ENCODE measurements at regions not wholly inside any gene's neighbourhood (a gene's known extent, or its start where the extent isn't known, plus 50 kb on each side); places are given as distances from the start of the nearest gene placed in this dataset.

GRCh38 chr13:110802260-110802659 is 88.8 kb downstream of the ING1 start:
- no peak for TF ChIP-seq CTCF (conservative IDR thresholded peaks at IDR 0.05)
- H3K27ac Mint-ChIP-seq, result no peak overlapping the region

GRCh38 chr13:110806636-110807035 is 93.1 kb downstream of the ING1 start:
- no peaks in the 10 kb centered on the region for H3K9me3 Mint-ChIP-seq
- H3K27me3 Mint-ChIP-seq, result peaks cover 8% of the 10 kb centered on the region

More at GRCh38 chr13:110802260-110802659, 88.8 kb downstream of the ING1 start:
- Mint-ChIP-seq H3K9me3 (no peaks in the 10 kb centered on the region), H3K4me3 (no peak overlapping the region), H3K36me3 (no peaks in the 10 kb centered on the region), H3K27me3 (peaks cover 17% of the 10 kb centered on the region), H3K4me1 (ENCODE audit: unreplicated experiment) (peaks cover 23% of the 10 kb centered on the region)
- DNase-seq (ENCODE audit: extremely low spot score, unreplicated experiment), result no peak

GRCh38 chr13:110807546-110807945 is 94.0 kb downstream of the ING1 start:
- Mint-ChIP-seq H3K27me3 (peaks cover 8% of the 10 kb centered on the region), H3K4me3 (no peak overlapping the region), H3K9me3 (no peaks in the 10 kb centered on the region), H3K27ac (no peak overlapping the region), H3K36me3 (no peaks in the 10 kb centered on the region), H3K4me1 (ENCODE audit: unreplicated experiment) (peaks cover 10% of the 10 kb centered on the region)
- DNase-seq (ENCODE audit: extremely low spot score, unreplicated experiment), result no peak
- no peak for TF ChIP-seq CTCF (conservative IDR thresholded peaks at IDR 0.05)

More at GRCh38 chr13:110806636-110807035, 93.1 kb downstream of the ING1 start:
- DNase-seq (ENCODE audit: extremely low spot score, unreplicated experiment), result no peak
- Mint-ChIP-seq H3K4me1 (ENCODE audit: unreplicated experiment) (peaks cover 13% of the 10 kb centered on the region), H3K4me3 (no peak overlapping the region), H3K27ac (no peak overlapping the region), H3K36me3 (no peaks in the 10 kb centered on the region)
- TF ChIP-seq CTCF (conservative IDR thresholded peaks at IDR 0.05), result no peak

GRCh38 chr13:110808138-110808537 is 94.6 kb downstream of the ING1 start:
- H3K27me3 Mint-ChIP-seq, result peaks cover 8% of the 10 kb centered on the region
- H3K4me3 Mint-ChIP-seq, result no peak overlapping the region
- no peak for DNase-seq (ENCODE audit: extremely low spot score, unreplicated experiment)
- no peak overlapping the region for H3K27ac Mint-ChIP-seq
- no peaks in the 10 kb centered on the region for H3K9me3 Mint-ChIP-seq
- H3K36me3 Mint-ChIP-seq, result no peaks in the 10 kb centered on the region
- TF ChIP-seq CTCF (conservative IDR thresholded peaks at IDR 0.05), result no peak
- H3K4me1 Mint-ChIP-seq (ENCODE audit: unreplicated experiment), result peaks cover 10% of the 10 kb centered on the region

GRCh38 chr13:110809871-110810486 is 96.5 kb downstream of the ING1 start:
- Mint-ChIP-seq H3K27me3 (peaks cover 12% of the 10 kb centered on the region), H3K4me1 (ENCODE audit: unreplicated experiment) (peaks cover 11% of the 10 kb centered on the region), H3K27ac (no peak overlapping the region), H3K36me3 (no peaks in the 10 kb centered on the region), H3K9me3 (no peaks in the 10 kb centered on the region), H3K4me3 (no peak overlapping the region)
- no peak for DNase-seq (ENCODE audit: extremely low spot score, unreplicated experiment)
- TF ChIP-seq CTCF (conservative IDR thresholded peaks at IDR 0.05), result no peak

Data from type B pancreatic cell (in vitro differentiated cells).